GF-D8 (cell line): ENCODE measurements at regions not wholly inside any gene's neighbourhood (a gene's known extent, or its start where the extent isn't known, plus 50 kb on each side); places are given as distances from the start of the nearest gene placed in this dataset.

Experiments used
- DNase-seq: peaks from one replicate; lab custom pipeline; 2025; lab: John Stamatoyannopoulos, UW

GRCh38 chr2:139281124-139281523, 500.9 kb upstream of the NXPH2 start:
- DNase-seq, result no peak

DNA sequence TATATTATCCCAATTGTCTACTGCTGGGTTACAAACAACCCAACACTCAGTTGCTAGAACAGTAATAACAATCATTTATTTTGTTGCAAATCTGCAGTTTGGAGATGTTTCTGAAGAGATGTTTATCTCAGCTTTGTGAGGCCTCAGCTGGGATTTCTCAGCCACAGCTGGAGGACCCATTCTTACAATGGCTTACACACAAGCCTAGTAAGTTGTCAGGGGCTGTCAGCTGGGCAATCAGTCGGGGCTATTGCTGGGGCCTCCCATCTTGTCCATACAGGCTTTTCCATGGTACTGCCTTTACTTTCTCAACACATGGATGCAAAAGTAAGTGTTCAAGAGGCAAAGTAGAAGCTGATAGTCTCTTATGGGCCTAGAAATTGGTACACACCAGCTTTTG, 491.7 kb upstream of the NXPH2 start:
- no peak for DNase-seq

- no peak for DNase-seq
These were observed 491.0 kb upstream of the NXPH2 start for GRCh38 chr2:139271149-139271548.

GRCh38 chr2:139260052-139260430, 479.9 kb upstream of the NXPH2 start:
- no peak for DNase-seq

GRCh38 chr2:139259422-139260051, 479.3 kb upstream of the NXPH2 start:
- no peak for DNase-seq

DNA sequence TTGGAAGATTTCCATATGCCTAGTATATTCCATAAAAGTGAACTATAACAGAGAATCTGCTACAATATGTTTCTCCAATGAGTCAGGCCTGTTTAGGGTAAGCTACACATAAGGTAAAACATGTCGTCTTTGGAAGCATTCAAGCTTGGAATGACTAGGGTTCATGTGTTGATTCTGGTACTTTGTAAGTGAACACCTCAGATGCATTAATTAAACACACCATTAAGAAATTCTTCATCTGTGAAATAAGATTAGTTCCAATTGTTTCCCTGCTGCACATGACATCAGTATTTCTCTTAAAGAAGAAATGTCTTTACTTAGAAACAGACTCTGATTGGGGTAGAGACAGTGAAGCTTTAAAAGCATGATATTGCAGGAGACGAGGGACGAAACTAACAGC, 461.1 kb upstream of the NXPH2 start:
- DNase-seq, result no peak

- DNase-seq, result no peak
These were observed 456.8 kb upstream of the NXPH2 start for GRCh38 chr2:139237023-139237422.

DNA sequence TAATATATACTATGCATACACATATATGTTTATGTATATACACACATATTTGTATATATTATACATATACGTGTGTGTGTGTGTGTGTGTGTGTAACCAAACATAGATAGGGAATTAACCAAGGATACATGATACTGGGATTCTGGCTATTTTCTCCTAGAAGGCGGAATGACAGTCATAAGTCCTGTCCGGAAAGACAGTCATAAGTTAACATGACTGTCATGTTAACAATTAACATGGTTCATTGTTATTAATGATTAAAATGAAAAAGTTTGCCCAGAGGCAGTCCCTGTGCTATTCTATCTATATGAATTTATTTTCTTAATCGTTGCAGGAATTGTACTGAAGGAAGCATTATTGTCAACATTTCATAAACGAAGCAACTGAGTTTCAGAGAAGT, 450.7 kb upstream of the NXPH2 start:
- no peak for DNase-seq

- no peak for DNase-seq
These were observed 448.1 kb upstream of the NXPH2 start for GRCh38 chr2:139228276-139228675.

DNA sequence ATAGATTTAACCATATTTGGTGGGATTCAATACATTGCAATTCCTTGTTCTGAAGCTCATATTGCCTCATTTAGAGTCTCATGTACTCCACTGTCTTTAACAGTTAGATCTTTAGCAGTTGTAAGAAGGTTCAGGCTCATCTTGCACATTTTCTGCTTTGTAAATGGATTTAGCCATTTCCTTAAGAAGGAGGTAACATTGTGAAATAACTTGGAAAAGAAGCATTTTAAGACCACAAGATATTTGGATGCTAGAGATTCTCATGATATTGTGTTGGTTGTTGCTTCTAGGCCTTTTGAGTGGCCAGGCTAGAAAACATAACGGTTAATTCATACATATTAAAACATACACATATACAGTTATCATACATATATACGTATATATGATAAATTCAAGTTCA, 445.8 kb upstream of the NXPH2 start:
- no peak for DNase-seq

DNA sequence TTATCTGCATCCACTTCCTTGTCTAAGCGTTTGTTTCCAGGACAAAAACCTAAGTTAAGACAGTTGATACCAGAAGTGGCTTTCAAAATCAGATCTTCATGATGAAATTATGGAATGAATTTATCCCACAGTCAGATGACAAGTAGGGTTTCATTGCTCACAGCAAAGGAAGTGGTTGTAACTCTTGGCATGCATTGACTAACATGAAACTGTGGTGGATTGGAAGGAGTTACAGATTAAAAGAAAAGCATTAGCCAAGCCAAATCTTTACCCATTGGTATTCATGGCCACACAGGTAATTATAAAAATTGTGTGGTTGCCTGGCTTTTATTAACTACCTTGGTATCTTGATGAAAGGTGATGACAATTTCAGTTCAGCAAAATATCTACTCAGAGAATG, 438.0 kb upstream of the NXPH2 start:
- no peak for DNase-seq

GRCh38 chr2:139217641-139218040, 437.5 kb upstream of the NXPH2 start:
- no peak for DNase-seq

DNA sequence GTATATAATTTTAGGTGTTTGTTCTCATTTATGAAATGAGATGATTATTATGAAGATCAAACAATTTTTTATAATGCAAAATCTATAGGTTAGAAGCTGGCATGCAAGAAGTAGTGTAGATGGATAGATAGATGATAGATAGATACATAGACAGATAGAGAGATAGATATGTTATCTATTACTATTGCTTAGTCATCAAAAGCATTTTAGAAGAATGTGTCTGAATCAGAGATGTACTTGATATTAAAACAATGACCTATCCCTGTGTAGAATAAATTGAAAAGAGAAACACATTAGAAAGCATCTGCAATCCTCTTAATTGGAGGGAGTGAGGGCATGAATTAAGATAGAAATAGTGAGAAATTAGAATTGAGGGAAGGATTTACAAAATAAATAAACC, 436.2 kb upstream of the NXPH2 start:
- DNase-seq, result no peak

DNA sequence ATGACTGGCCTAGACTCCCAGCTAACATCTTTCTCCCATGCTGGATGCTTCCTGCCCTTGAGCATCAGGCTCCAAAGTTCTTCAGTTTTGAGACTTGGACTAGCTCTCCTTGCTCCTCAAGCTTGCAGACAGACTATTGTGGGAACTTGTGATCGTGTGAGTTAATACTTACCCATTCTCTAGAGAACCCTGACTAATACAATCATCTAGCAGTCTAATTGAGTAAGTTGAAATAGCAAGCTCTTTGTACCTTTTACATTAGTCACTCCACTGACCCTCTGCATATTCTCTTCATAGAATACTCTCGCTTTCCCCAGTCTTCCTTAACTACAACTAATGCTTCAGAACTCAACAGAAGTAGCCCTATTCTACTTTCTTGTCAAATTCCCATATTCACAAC, 434.6 kb upstream of the NXPH2 start:
- DNase-seq, result no peak

GRCh38 chr2:139209586-139209985, 429.4 kb upstream of the NXPH2 start:
- no peak for DNase-seq

DNA sequence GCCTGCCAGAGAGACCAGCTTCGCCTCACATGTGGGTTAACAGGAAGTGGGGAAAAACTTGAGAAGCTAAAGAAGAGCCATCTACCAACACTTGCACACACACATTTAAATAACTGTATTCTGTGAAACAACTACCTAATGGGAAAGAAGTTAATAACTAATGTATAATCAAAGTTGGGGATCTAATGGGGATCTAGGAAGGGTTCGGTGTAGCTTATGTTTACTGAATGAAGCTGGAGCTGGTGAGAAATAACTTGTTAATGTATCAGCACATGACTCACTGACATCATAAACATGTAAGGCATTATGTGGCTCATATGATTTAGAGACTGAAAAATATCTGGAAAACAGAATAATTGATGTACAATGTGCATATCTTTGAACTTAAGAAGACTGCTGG, 421.3 kb upstream of the NXPH2 start:
- no peak for DNase-seq

- no peak for DNase-seq
These were observed 416.6 kb upstream of the NXPH2 start for GRCh38 chr2:139196754-139197153.

GRCh38 chr2:139194546-139194945, 414.4 kb upstream of the NXPH2 start:
- no peak for DNase-seq

GRCh38 chr2:139177041-139177440, 396.9 kb upstream of the NXPH2 start:
- DNase-seq, result no peak

GRCh38 chr2:139175510-139175909, 395.3 kb upstream of the NXPH2 start:
- no peak for DNase-seq

- DNase-seq, result no peak
These were observed 390.2 kb upstream of the NXPH2 start for GRCh38 chr2:139170406-139170805.

- no peak for DNase-seq
These were observed 385.4 kb upstream of the NXPH2 start for GRCh38 chr2:139165601-139166000.

GRCh38 chr2:139165041-139165440, 384.9 kb upstream of the NXPH2 start:
- no peak for DNase-seq

- no peak for DNase-seq
These were observed 382.8 kb upstream of the NXPH2 start for GRCh38 chr2:139162957-139163356.

GRCh38 chr2:139162456-139162855, 382.3 kb upstream of the NXPH2 start:
- DNase-seq, result no peak
